ENCODE measurements at regions not wholly inside any gene's neighbourhood (a gene's known extent, or its start where the extent isn't known, plus 50 kb on each side); places are given as distances from the start of the nearest gene placed in this dataset.

DNA sequence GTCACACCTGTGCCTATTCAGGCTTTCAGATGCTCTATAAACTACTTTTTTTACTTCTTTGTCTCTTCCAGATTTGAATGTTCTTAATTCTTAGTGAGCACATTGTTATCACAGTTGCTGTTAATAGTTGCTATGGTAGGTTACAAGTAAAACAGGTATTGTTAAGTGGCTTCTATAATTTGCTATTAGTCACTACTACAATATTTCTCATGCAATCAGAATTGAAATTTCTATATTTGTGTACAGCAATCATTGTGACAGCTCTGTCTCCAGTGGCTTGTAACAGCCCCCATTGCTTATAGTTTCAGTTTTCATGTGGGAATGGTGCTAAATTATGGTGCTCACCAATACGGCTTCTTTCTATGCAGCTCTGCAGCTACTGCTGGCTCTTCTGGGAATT, 318.4 kb upstream of the GOLIM4 start:
- Histone ChIP-seq H3K9me2 (ENCODE audit: insufficient read depth) (no peaks in the 10 kb centered on the region), H3K4me2 (no peak overlapping the region), H3K27ac (ENCODE audit: low read depth) (no peak overlapping the region), H2AFZ (no peak overlapping the region), H3K36me3 (ENCODE audit: insufficient read depth) (no peaks in the 10 kb centered on the region), H3K4me1 (ENCODE audit: insufficient read depth) (peaks cover 24% of the 10 kb centered on the region), H4K20me1 (replicated peaks; ENCODE audit: insufficient read depth) (no peaks in the 10 kb centered on the region), H3K27me3 (ENCODE audit: insufficient read depth) (no peaks in the 10 kb centered on the region), H3K4me3 (no peak overlapping the region), H3K79me2 (replicated peaks; ENCODE audit: insufficient read depth) (no peaks in the 10 kb centered on the region), H3F3A (replicated peaks; ENCODE audit: low read depth) (no peaks in the 10 kb centered on the region)
- Mint-ChIP-seq H3K27me3 (ENCODE audit: insufficient read depth, low read depth, poor library complexity) (no peaks in the 10 kb centered on the region), H3K36me3 (ENCODE audit: low read depth) (no peaks in the 10 kb centered on the region; the same call in 2 of the 3 replicates), H3K27ac (no peak overlapping the region), H3K4me3 (no peak overlapping the region), H3K9me3 (no peaks in the 10 kb centered on the region), H3K4me1 (peaks cover 28% of the 10 kb centered on the region)
- ATAC-seq (no peak), DNase-seq (ENCODE audit: low spot score) (no peak)
- TF ChIP-seq ZNF462 (CRISPR knock-in tag; IDR thresholded peaks at IDR 0.05) (no peak), POLR2AphosphoS5 (IDR thresholded peaks at IDR 0.05; ENCODE audit: low read depth) (no peak), JUNB (IDR thresholded peaks at IDR 0.05; ENCODE audit: unreplicated experiment) (no peak), ZNF331 (CRISPR knock-in tag; IDR thresholded peaks at IDR 0.05; ENCODE audit: low read depth) (no peak), NANOG (IDR thresholded peaks at IDR 0.05; ENCODE audit: borderline replicate concordance) (no peak), ZNF114 (CRISPR knock-in tag; IDR thresholded peaks at IDR 0.05) (no peak), STAT1 (IDR thresholded peaks at IDR 0.05; ENCODE audit: unreplicated experiment) (no peak), EZH2 (IDR thresholded peaks at IDR 0.05; ENCODE audit: low read depth, unreplicated experiment) (no peak), CREB1 (CRISPR knock-in tag; IDR thresholded peaks at IDR 0.05; ENCODE audit: low read depth) (no peak), EZH2phosphoT487 (IDR thresholded peaks at IDR 0.05; ENCODE audit: unreplicated experiment) (no peak), REST (IDR thresholded peaks at IDR 0.05; ENCODE audit: unreplicated experiment) (no peak)
- TF ChIP-seq, protein P1, sequence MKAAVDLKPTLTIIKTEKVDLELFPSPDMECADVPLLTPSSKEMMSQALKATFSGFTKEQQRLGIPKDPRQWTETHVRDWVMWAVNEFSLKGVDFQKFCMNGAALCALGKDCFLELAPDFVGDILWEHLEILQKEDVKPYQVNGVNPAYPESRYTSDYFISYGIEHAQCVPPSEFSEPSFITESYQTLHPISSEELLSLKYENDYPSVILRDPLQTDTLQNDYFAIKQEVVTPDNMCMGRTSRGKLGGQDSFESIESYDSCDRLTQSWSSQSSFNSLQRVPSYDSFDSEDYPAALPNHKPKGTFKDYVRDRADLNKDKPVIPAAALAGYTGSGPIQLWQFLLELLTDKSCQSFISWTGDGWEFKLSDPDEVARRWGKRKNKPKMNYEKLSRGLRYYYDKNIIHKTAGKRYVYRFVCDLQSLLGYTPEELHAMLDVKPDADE (IDR thresholded peaks at IDR 0.05): no peak
- TF ChIP-seq, protein P2, sequence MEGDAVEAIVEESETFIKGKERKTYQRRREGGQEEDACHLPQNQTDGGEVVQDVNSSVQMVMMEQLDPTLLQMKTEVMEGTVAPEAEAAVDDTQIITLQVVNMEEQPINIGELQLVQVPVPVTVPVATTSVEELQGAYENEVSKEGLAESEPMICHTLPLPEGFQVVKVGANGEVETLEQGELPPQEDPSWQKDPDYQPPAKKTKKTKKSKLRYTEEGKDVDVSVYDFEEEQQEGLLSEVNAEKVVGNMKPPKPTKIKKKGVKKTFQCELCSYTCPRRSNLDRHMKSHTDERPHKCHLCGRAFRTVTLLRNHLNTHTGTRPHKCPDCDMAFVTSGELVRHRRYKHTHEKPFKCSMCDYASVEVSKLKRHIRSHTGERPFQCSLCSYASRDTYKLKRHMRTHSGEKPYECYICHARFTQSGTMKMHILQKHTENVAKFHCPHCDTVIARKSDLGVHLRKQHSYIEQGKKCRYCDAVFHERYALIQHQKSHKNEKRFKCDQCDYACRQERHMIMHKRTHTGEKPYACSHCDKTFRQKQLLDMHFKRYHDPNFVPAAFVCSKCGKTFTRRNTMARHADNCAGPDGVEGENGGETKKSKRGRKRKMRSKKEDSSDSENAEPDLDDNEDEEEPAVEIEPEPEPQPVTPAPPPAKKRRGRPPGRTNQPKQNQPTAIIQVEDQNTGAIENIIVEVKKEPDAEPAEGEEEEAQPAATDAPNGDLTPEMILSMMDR (conservative IDR thresholded peaks at IDR 0.05; ENCODE audit: low read depth in 2 of 2): no peak

Measured in GM23338 (cell line).